ENCODE measurements at regions not wholly inside any gene's neighbourhood (a gene's known extent, or its start where the extent isn't known, plus 50 kb on each side); places are given as distances from the start of the nearest gene placed in this dataset.
"Not testable (repeated sequence)": the region's sequence is repeated elsewhere in the genome, so short reads cannot be mapped to it uniquely, and the experiment has no call there.

- DNase-seq (ENCODE audit: low spot score): no peak
These were observed 125.6 kb upstream of the GATA6 start for GRCh38 chr18:22043837-22044236.

- no peak for DNase-seq (ENCODE audit: low spot score)
These were observed 124.7 kb upstream of the GATA6 start for GRCh38 chr18:22044474-22045220.

- no peak for DNase-seq (ENCODE audit: low spot score)
These were observed 124.0 kb upstream of the GATA6 start for GRCh38 chr18:22045221-22045918.

DNA sequence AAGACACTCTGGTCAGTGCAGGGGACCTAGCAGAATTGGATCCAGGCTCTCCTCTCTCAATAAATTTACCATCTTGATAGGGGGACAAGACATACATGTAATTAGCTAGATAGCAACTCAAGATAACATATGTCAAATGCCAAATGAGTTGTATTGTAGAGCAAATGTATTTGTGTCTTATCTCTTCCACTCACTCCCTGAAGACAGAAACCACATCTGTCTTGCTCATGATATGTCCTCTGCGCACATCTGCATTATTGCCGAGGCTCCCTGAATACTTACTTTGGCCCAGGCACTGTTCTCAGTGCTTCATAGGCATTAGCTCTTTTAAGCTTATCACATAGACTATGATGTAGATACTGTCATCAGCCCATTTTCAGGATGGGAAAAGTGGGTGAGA lies 122.9 kb upstream of the GATA6 start:
- DNase-seq (ENCODE audit: low spot score): no peak

DNA sequence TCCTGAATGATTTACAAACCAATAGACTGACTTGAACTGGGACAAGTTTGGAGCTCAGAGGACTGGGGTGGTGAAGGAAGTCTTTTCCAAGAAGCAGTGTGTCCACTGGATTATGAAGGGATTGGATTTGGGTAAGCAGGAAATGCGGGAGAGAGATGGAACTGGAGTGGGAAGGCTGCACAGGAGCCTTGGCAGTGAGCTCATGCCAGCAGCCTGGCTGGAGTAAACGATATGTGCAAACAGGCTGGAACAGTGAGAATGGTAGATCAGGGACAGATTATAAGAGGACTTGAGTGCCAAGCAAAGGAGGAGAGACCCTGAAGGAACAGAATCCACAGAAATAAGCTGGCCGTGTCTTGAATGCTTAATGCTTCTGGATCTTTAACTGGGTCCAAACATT lies 121.9 kb upstream of the GATA6 start:
- no peak for DNase-seq (ENCODE audit: low spot score)

- no peak for DNase-seq (ENCODE audit: low spot score)
These were observed 121.2 kb upstream of the GATA6 start for GRCh38 chr18:22048221-22048620.

- no peak for DNase-seq (ENCODE audit: low spot score)
These were observed 120.3 kb upstream of the GATA6 start for GRCh38 chr18:22048932-22049615.

- DNase-seq (ENCODE audit: low spot score): no peak
These were observed 116.8 kb upstream of the GATA6 start for GRCh38 chr18:22052405-22053105.

DNA sequence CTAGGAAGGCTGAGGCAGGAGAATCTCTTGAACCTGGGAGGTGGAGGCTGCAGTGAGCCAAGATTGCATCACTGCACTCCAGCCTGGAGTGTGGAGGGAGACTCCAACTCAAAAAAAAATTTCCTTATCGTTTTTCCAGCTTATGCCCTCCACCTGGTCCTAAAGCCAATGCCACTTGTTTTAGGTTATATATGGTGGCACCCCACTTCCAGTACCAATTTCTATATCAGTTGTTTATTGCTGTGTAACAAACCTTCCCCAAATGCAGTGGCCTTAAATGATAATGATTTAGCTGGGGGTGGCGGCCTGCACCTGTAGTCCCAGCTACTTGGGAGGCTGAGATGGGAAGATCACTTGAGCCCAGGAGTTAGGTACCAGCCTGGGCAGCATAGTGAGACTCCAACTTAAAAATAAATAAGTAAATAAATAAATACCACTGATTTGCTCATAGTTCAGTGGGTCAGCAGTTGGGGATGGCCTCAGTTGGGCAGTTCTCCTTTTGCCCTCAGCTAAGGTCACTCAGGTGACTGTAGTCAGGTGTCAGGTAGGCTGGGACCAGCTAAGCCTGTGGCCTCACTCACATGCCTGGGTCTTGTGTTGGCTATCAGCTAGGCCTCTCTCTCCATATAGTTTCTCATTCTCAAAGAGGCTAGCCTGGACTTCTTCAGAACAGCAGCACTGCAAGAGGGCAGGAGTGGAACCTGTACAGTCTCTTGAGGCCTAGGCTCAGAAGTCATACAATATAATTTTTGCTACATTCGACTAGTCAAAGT lies 113.7 kb upstream of the GATA6 start:
- DNase-seq (ENCODE audit: low spot score): no peak

DNA sequence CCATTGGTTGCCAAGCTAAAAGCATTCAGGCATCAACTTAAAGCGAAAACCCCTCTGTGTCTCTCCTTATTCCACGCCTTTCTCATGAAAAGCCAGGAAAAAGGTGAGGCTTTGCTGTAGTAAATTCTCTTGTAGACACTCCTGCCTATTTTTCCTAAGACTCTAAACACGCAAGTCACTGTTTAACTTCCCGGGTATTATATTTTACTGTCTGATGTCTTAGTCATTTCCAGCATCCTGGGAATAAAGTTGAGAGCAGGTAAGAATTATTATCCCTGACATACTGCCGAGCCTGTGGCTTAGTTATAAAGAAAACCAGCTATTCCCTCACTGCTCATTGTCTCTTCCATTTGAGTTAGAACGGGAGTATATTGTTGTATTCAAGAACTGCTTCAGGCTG lies 112.4 kb upstream of the GATA6 start:
- no peak for DNase-seq (ENCODE audit: low spot score)

DNA sequence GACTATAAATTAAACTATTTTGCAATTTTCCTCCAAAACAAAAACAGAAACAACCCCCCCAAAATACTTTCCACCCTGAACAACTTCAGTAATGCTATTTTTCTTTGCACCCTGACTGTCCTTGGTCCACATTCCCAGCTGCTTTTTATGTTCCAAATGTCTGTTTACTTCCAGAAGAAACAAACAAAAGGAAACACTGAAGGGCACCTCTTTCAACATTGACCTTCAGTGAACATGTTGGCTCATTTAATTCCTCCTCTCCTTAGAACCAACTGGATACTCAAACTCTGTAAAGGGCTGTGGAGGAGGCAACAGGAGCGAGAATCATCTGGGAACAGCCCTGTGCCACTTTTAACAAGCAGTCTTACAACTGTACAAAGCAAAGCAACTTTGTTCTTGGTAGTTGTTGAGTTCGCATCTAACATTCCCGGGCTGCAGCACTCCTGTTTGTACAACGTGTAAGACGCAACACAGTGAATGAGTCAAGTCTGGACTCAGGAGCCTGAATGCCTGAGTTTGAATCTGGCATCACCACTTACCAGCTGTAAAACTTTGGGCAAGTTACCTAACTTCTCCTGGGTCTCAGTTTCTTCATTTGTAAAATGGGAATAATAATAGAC lies 111.4 kb upstream of the GATA6 start:
- no peak for DNase-seq (ENCODE audit: low spot score)

DNA sequence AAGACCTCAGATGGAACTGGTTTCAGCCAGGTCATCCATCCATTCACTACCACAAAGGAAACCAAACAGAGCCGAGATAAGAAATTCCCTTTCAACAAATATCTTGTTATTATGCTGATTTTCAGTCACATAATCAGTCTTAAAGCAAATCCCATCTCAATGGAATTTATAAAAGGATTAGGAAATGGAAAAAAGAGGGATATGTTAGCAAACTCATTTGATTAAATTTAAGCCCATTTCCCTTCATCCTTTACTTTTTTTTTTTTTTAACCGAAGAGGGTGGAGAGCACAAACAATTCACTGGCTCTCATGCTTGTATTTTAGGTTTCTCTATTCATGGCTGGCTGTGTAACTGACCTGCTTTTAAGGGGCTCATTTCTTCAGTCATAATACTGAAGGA lies 109.0 kb upstream of the GATA6 start:
- no peak for DNase-seq (ENCODE audit: low spot score)

GRCh38 chr18:22063102-22063501 lies 106.3 kb upstream of the GATA6 start:
- DNase-seq (ENCODE audit: low spot score): no peak

- DNase-seq (ENCODE audit: low spot score): no peak
These were observed 105.7 kb upstream of the GATA6 start for GRCh38 chr18:22063672-22064071.

GRCh38 chr18:22064581-22064980 lies 104.8 kb upstream of the GATA6 start:
- DNase-seq (ENCODE audit: low spot score): no peak

GRCh38 chr18:22065311-22065710 lies 104.1 kb upstream of the GATA6 start:
- DNase-seq (ENCODE audit: low spot score): no peak

GRCh38 chr18:22066083-22066485 lies 103.3 kb upstream of the GATA6 start:
- no peak for DNase-seq (ENCODE audit: low spot score)

DNA sequence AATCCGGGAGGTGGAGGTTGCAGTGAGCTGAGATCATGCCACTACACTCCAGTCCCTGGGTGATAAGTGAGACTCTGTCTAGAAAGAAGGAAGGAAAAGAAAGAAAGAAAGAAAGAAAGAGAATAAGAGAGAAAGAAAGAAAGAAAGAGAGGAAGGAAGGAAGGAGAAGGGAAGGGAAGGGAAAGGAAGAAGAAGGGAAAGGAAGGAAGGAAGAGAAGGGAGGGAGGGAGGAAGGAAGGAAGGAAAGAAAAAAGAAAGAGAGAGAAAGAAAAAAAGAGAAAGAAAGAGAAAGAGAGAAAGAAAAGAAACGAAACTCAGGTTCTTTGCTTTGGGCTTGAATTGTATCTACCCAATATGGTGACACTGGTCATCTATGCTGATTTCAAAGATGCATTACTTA lies 102.3 kb upstream of the GATA6 start:
- no peak for DNase-seq (ENCODE audit: low spot score)

DNA sequence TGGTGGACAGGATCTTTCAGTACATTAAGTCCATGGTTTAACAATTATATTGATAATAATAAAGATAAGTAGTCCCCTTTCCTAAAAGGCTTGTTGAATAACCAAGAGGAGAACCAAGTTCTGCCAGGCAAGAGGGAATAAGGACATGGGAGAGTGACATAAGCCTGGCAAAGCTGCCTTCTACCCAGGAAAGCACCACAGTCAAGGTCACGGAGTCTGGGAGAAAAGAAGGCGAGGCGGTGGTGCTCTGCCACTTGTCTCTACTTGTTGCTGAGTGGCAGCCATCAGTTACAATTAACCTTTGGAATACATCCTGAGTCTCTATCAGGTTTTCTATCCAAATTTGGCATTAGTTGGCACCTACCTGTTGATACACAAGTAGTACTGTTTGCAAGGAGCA lies 101.7 kb upstream of the GATA6 start:
- no peak for DNase-seq (ENCODE audit: low spot score)

DNA sequence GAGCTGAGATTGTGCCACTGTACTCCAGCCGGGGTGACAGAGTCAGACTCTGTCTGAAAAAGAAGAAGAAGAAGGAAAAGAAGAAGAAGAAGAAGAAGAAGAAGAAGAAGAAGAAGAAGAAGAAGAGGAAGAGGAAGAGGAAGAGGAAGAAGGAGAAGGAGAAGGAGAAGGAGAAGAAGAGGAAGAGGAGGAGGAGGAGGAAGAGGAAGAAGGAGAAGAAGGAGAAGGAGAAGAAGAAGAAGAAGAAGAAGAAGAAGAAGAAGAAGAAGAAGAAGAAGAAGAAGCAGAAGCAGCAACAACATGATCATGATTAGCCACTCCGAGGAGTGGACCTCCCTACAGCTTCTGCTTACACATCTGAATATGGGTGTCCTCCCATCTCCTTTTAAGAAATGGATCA lies 100.6 kb upstream of the GATA6 start:
- not testable (repeated sequence) for DNase-seq (ENCODE audit: low spot score)

DNA sequence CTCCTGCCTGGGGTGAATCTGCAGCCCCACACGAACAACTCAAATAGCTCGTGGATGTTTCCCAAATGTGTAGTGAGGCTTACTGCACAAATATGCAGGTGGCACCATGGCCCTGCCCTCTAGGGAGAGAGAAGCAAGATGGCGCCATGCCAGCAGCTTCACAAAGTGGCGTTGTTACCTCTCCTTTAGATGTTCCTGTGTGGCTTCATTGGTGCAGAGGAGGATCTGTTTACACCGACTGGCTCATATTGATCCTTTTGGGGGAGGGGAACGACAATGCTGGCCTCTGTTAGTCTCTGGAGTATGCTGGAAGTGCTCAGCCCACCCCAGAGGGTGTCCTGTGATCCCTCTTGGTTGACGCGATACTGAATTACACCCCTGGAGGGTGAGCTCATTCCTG lies 99.5 kb upstream of the GATA6 start:
- DNase-seq (ENCODE audit: low spot score): no peak

Data from HuH-7 (cell line).